Activated naive CD8-positive, alpha-beta T cell treated with anti-CD3 and anti-CD28 coated beads, Interleukin-2, amount 50 U/mL, for 24 hours (primary cell): ENCODE measurements at regions not wholly inside any gene's neighbourhood (a gene's known extent, or its start where the extent isn't known, plus 50 kb on each side); places are given as distances from the start of the nearest gene placed in this dataset.

Source experiments
- ATAC-seq: fragments of 150-1000 bp; cut with Tn5 transposase; one replicate; pipeline ENCODE4 v1.10.0; 2021
- DNase-seq: peaks from one replicate; pipeline ENCODE4 v3.0.0; 2021
- H3K27ac Mint-ChIP-seq: one replicate; pipeline ENCODE4 v1.8.0; 2021; ENCODE audit warnings: mild to moderate bottlenecking, mixed read lengths
- H3K27me3 Mint-ChIP-seq: one replicate; pipeline ENCODE4 v1.8.0; 2021; ENCODE audit warnings: mixed read lengths
- H3K36me3 Mint-ChIP-seq: one replicate; pipeline ENCODE4 v1.8.0; 2021; ENCODE audit warnings: low read depth, mixed read lengths
- H3K4me1 Mint-ChIP-seq: one replicate; pipeline ENCODE4 v1.8.0; 2021; ENCODE audit warnings: mixed read lengths
- H3K4me3 Mint-ChIP-seq: one replicate; pipeline ENCODE4 v1.8.0; 2021; ENCODE audit warnings: mild to moderate bottlenecking, moderate library complexity, mixed read lengths
- H3K9me3 Mint-ChIP-seq: one replicate; pipeline ENCODE4 v1.8.0; 2021; ENCODE audit warnings: mixed read lengths

DNA sequence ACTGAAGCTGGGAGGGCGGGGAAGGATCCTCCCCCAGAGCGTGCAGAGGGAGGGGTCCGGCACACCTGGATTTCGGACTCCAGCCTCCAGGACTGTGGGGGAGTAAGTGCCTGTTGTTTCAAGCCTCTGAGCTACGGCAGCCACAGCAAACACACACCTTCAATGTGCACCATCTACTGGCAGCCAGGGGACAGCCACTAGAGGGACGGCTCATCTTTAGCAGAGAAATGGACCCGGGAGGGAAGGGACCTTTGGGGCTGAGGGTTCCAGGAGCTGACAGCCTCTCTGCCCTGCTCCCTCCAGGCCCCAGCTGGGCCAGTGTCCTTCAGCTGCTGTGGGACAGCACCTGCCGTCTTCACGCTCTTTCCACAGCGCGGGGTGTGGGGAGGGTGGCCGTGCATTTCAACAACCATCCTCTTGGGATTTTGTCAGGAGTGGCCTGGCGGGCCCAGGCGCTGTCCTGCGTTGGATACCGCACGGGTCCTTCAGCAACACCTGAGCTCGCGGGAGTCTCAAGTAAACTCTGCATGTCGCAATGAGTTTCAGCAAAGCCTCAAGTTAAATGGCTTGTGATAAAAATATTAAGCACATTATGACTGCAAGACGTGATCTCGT is 209.2 kb upstream of the C14orf180 start:
- ATAC-seq (no peak), DNase-seq (no peak)
- Mint-ChIP-seq H3K27me3 (no peaks in the 10 kb centered on the region), H3K36me3 (no peaks in the 10 kb centered on the region), H3K27ac (no peak overlapping the region), H3K4me1 (no peaks in the 10 kb centered on the region), H3K4me3 (no peak overlapping the region), H3K9me3 (peaks cover 4% of the 10 kb centered on the region)

DNA sequence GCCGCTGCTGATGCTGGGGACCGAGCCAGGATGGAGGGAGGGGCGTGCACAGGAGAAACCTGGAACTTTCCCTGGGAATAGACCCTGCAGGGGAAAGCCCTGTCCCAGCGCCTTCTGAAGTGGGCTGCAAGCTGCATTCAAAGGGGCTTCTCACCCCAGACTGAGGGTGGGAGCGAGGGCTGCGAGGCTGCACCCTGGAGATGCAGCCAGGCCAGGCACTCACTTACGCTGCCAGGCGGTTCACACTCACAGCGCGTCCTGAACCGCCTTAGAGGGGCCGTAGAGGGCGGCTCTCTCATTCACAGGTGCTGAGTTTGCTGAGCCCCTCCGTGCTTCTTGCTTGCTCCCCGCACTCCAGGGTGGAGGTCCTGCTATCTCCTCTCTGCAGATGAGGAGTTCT is 208.5 kb upstream of the C14orf180 start:
- H3K36me3 Mint-ChIP-seq = no peaks in the 10 kb centered on the region
- no peak overlapping the region for H3K4me3 Mint-ChIP-seq
- no peaks in the 10 kb centered on the region for H3K4me1 Mint-ChIP-seq
- no peak for ATAC-seq
- no peak overlapping the region for H3K27ac Mint-ChIP-seq
- no peaks in the 10 kb centered on the region for H3K27me3 Mint-ChIP-seq
- H3K9me3 Mint-ChIP-seq = peaks cover 4% of the 10 kb centered on the region
- no peak for DNase-seq

DNA sequence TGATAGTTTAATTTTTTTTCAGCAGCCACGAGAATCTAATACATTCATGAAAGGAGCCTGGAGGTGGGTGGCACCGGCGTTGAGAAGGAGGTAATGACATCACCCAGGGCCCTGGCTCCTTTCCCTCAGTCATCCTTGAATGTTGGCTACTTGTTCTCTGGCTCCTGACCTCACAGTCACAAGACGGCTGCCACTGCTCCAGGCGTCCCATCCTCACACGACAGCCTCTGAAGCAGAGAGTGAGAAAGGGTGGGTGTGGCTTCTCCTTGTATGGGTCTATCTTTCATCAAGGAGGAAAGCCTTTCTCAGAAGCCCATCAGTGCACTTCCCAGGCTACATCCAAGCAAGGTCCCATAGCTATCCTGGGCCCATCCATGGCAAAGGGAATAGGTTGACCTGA is 207.6 kb upstream of the C14orf180 start:
- H3K27me3 Mint-ChIP-seq = no peaks in the 10 kb centered on the region
- H3K9me3 Mint-ChIP-seq = no peaks in the 10 kb centered on the region
- ATAC-seq (no peak), DNase-seq (no peak)
- H3K36me3 Mint-ChIP-seq = no peaks in the 10 kb centered on the region
- no peaks in the 10 kb centered on the region for H3K4me1 Mint-ChIP-seq
- H3K27ac Mint-ChIP-seq = no peak overlapping the region
- no peak overlapping the region for H3K4me3 Mint-ChIP-seq

DNA sequence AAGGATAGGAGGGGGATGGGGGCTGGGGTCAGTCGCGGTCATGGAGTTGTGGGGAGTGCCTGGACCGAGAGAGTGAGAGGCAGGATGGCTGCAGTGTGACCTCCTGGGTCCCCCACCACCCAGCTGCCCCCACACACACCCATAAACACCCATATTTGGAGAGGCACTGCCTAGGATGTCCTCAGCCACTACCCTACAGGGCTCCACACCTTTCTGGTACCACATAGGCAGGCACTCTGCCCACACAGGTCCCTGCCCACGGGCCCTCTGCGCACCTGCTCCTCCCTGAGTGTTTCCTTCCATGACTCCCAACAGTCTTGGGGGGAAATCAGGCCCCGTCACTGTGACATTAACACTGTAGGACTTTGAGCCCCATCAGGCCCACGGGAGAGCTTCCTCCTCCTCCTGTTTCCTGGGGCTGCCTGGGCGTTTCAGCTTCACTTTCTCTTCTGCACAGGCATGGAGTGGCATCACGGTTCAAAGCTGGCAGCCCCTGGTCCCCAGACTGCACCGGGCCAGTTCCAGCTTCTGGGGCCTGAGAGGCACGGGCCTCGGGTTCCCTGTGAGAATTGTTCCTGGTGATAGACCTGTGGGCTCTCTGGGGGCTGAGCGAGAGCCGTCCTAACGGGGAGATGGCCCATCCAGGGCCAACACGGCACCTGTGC is 207.0 kb upstream of the C14orf180 start:
- Mint-ChIP-seq H3K4me1 (no peaks in the 10 kb centered on the region), H3K27ac (no peak overlapping the region), H3K9me3 (no peaks in the 10 kb centered on the region), H3K36me3 (no peaks in the 10 kb centered on the region), H3K4me3 (no peak overlapping the region), H3K27me3 (no peaks in the 10 kb centered on the region)
- ATAC-seq (no peak), DNase-seq (no peak)

DNA sequence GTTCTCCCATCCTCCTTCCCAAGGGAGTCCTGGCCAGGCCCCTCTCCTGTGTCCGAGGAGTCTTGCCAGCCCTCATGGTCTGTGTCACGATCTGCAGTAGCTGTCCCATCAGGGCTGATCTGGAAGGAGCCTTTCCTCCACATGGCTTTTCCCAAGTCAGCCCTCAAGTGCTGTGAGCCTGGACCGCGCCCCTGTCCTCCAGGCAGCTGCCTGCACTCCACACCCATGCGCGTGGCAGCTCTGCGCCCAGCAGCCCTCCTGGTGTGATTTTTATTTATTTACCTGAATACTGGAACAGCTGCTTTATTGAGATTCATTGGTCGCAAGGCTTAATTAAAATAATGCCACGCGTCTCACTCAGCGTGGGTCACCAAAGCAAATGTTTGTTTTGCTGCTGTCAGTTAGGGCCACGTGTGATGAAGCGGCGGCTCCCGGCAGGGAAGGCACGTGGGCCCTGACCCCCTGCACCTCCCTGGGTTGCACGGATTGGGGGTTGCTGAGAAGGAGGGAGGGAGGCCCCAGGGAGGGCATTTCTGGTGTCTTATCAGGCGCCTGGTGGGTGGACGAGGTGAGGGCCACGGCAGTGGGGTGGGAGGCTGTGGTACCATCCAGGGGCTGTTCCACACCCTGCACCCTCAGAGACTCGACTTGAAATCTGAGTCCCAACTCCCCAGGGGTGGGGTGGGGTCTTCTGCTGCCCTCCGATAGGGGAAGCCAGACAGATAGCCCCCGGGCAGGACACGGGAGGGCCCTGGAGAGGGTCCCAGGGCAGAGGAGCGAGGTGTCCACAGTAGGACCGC is 206.3 kb upstream of the C14orf180 start:
- Mint-ChIP-seq H3K4me1 (no peaks in the 10 kb centered on the region), H3K27ac (no peak overlapping the region), H3K36me3 (no peaks in the 10 kb centered on the region), H3K4me3 (no peak overlapping the region), H3K27me3 (no peaks in the 10 kb centered on the region), H3K9me3 (no peaks in the 10 kb centered on the region)
- DNase-seq (no peak), ATAC-seq (no peak)

DNA sequence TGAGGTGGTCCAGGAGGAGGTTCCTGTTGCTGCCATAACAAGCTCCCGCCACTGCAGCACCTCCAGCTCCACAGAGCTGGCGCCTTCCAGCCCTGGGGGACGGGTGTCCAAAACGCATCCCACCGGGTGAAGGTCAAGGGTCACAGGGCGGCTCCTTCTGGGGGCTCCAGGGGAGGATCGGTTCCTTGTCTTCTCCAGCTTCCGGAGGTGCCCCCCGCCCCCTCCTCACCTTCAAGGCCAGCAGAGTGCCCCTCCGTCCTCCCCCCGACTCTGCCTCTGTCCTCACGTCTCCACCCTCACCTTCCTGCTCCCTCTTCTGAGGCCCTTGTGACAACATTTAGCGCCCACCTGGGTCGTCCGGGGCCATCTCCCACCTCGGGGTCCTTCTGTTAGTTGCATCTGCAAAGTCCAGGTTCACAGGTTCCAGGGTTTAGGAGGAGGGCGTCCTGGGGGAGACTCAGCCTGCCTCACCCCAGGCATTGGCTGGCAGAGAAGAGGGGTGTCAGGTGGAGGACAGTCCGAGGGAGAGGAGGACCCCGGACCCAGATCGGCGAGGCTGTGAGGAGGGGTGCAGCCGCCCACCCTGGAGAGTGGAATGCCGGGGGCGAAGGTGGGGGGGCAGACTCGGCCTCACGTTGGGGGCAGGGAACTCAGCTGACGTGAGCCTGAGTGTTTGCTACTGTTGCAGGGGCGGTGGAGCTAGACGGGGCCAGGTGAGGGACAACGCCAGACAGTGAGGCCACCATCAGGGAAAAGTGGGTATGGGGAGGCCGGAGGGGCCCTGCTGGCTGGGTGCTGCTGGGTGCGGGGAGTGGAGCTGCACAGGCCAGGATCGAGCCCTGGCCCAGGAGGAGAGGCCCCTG is 205.5 kb upstream of the C14orf180 start:
- ATAC-seq = no peak
- H3K27ac Mint-ChIP-seq = no peak overlapping the region
- H3K36me3 Mint-ChIP-seq = no peaks in the 10 kb centered on the region
- no peak for DNase-seq
- H3K9me3 Mint-ChIP-seq = peaks cover 3% of the 10 kb centered on the region
- H3K4me3 Mint-ChIP-seq = no peak overlapping the region
- no peaks in the 10 kb centered on the region for H3K27me3 Mint-ChIP-seq
- no peaks in the 10 kb centered on the region for H3K4me1 Mint-ChIP-seq

DNA sequence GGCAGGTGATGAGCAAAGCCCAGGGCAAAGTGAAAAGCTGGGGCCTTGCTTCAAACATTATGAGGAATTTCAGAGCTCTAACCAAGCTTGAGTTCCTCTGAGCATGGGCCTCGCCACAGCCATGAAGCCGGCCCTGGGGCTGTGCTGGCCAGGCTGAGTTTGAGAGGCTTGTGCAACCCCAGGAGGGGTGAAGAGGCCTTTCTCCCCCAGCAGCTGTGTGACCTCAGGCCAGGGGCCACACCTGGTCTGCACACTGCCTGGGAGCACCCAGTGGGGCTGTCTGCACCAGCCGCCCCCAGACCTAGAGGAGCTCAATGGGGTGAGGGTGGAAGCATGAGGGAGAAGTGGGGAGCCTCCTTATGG is 204.9 kb upstream of the C14orf180 start:
- Mint-ChIP-seq H3K9me3 (peaks cover 5% of the 10 kb centered on the region), H3K27me3 (no peaks in the 10 kb centered on the region), H3K4me3 (no peak overlapping the region), H3K36me3 (no peaks in the 10 kb centered on the region), H3K27ac (no peak overlapping the region), H3K4me1 (no peaks in the 10 kb centered on the region)
- DNase-seq (no peak), ATAC-seq (no peak)

DNA sequence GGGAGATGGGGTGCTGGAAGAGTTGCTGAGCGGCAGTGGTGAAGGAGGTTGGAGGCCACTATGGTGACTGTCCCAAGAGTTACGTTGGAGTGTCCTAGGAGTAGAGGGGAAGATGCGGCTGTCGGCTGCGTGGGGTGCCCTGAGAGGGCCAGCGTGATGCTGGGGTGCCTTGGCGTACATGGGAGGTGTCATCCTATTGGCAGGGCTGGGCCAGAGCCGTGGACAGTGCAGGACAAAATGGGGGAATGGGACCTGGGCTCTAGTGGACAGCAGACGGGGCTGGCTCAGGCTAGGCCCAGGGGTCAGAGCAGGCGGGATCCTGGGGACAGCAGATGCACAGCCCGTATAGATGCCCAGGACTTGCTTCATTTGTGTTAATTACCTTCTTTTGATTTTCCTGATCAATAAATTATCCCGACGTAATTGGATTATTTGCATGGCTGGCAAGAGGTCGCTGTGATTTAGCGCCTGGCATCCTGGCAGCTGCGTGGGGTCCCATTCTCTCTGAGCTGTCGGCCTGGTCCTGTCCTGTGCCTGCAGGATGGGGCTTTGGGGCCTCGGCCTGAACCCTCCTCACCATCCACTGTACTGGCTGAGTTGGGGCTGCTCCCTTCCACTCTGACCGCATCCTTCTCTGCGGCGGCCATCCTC is 203.9 kb upstream of the C14orf180 start:
- no peak overlapping the region for H3K27ac Mint-ChIP-seq
- no peaks in the 10 kb centered on the region for H3K4me1 Mint-ChIP-seq
- peaks cover 10% of the 10 kb centered on the region for H3K9me3 Mint-ChIP-seq
- no peaks in the 10 kb centered on the region for H3K27me3 Mint-ChIP-seq
- ATAC-seq (no peak), DNase-seq (no peak)
- H3K36me3 Mint-ChIP-seq = no peaks in the 10 kb centered on the region
- no peak overlapping the region for H3K4me3 Mint-ChIP-seq

DNA sequence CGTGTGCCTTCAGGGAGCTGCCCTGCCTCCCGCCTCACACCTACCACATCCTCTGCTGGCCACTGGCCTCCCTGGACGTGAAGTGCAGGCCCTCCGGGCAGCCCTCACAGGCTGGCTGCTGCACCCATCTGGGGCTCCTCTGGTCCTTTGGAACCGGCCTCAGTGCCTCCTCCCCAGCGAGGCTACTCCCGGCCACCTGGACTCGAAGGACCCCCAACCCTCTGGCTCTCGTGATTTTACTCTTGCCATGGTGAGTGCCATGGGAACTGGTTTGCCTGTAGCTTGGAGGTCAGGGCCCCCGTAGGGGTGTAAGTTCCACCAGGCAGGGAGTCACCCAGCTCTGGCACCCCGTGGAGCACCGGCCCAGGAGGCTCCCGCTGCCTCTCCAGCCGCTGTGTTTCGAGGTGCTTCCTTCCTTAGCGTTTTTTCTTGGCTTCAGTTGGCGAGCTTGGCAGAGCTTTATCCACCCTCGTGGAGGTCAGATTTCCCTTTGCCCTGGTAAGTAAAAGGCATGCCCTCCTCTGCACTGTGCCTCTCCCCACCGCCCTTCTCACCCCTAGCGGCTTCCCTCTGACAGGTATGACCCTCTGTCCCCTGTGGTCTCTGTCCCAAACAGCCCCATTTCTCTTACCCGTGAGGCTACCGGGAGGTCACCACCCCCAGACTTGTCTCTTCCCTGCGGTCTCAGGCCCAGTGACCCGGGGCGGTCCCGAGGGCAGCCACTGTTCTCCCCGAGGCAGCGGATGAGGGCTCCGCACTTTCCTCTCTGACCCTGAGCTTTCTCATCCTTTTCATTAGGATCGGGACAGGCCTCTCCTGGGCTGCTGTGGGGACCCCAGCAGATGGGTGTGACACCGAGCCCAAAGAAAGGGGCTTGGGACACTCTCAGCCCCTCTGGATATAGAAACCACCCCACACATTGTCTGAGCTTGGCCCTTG is 203.1 kb upstream of the C14orf180 start:
- H3K27ac Mint-ChIP-seq = no peak overlapping the region
- H3K4me1 Mint-ChIP-seq = no peaks in the 10 kb centered on the region
- no peaks in the 10 kb centered on the region for H3K36me3 Mint-ChIP-seq
- peaks cover 17% of the 10 kb centered on the region for H3K9me3 Mint-ChIP-seq
- DNase-seq = no peak
- no peak for ATAC-seq
- H3K4me3 Mint-ChIP-seq = no peak overlapping the region
- no peaks in the 10 kb centered on the region for H3K27me3 Mint-ChIP-seq

DNA sequence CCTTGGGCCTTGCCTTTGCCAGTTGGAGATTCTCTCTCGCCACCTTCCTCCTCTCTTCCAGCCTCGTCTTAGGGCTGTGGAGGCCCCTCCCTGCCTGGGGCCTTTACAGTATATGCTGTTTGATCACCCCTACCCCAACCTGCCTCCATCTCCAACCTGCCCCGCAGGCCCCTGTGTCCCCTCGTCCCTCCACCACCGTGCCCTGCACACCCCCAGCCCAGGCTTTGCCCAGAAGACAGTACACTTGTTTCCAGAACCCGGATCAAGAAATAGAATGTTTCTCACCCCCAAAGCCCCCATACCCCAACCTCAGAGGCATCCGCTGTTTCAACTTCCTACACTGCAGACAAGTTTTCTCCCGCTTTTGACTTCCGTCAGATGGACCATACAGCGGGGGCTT is 202.3 kb upstream of the C14orf180 start:
- ATAC-seq (no peak), DNase-seq (no peak)
- H3K27ac Mint-ChIP-seq = no peak overlapping the region
- no peaks in the 10 kb centered on the region for H3K27me3 Mint-ChIP-seq
- H3K4me1 Mint-ChIP-seq = no peaks in the 10 kb centered on the region
- no peaks in the 10 kb centered on the region for H3K36me3 Mint-ChIP-seq
- peaks cover 24% of the 10 kb centered on the region for H3K9me3 Mint-ChIP-seq
- H3K4me3 Mint-ChIP-seq = no peak overlapping the region

DNA sequence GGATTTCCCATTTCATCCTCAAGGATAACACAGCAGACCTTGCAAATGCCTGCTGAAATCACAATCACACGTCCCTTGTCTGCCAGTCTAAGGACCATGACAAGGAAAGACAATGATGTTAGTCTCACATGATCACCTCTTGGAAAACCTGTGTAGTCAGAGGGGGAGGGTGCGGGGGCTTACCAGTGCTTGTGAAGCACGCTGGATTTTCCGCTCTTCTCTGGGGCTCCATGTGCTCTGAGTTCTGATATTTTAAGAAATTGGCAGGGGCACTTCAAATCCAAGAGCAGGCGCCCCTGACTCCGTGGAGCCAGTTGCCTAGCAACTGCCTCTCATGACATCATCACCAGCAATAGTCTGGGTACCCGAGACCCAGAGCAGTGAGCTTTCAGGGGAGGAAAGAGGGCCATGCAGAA is 200.9 kb upstream of the C14orf180 start:
- Mint-ChIP-seq H3K27ac (no peak overlapping the region), H3K4me3 (no peak overlapping the region), H3K4me1 (no peaks in the 10 kb centered on the region), H3K9me3 (peaks cover 24% of the 10 kb centered on the region), H3K36me3 (no peaks in the 10 kb centered on the region), H3K27me3 (no peaks in the 10 kb centered on the region)
- DNase-seq = no peak
- no peak for ATAC-seq

DNA sequence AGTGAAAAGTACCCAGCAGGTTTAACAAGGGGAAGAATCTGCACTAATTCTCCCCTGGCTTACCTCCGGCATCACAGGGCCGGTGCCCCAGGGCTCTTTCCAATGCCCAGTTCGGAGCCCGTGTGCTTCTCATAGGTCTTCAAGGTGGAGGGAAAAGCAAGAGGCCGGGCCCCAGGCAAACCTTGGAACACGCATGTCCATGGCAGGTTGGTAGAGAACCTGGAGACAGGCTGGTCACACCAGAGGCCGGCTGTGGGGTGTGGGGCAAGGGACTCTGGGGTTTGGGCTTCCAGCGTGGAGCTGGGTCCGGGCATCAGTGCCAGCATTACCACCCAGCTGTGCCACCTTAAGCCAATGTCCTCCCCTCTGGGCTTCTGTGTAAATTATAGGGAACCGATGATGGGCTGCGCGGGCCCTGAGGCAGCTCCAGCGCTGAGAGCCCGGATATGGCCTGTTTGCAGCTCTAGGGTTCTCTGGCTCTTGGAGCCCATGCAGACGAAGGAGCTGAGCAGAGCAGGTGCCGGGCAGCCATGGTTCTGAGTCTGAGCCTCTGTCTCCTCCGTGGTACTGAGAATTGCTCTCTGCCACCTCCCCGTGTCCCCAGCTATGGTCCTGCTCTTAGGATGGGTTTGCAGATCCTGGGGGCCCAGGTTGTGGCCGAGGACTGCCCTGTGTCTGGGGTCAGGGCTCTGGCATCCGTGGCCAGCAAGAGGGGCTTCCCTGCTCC is 197.0 kb upstream of the C14orf180 start:
- ATAC-seq = no peak
- Mint-ChIP-seq H3K9me3 (peaks cover 24% of the 10 kb centered on the region), H3K4me1 (peaks cover 8% of the 10 kb centered on the region), H3K36me3 (no peaks in the 10 kb centered on the region), H3K4me3 (no peak overlapping the region), H3K27me3 (no peaks in the 10 kb centered on the region), H3K27ac (no peak overlapping the region)
- no peak for DNase-seq
